Spleen (tissue), 7 donors: ENCODE measurements at regions not wholly inside any gene's neighbourhood (a gene's known extent, or its start where the extent isn't known, plus 50 kb on each side); places are given as distances from the start of the nearest gene placed in this dataset.

Experiments
- POLR2A ChIP-seq, 3 donors: fragments of 450-650 bp; IDR thresholded peaks; one replicate each; pipeline ENCODE4 v1.5.1; 2017; ENCODE audit warnings: antibody characterized with exemption in 3 of 3, mild to moderate bottlenecking in 1 of 3
- POLR2AphosphoS5 ChIP-seq, 3 donors: sonication (generic); formaldehyde crosslinking; IDR thresholded peaks; one replicate each; pipeline ENCODE4 v1.5.1; 2017; ENCODE audit warnings: antibody characterized with exemption in 3 of 3
- TF ChIP-seq, protein P1 (sequence below), 11 experiments: fragments of 200-600 bp in 7 of 11; fragments of 450-650 bp in 4 of 11; sonication (generic) in 4 of 11; IDR thresholded peaks in 8 of 11; conservative IDR thresholded peaks in 3 of 11; 1 replicate in 7 of 11; 2 replicates in 4 of 11; pipeline versions ENCODE4 v1.4.0 to v1.8.0; 2016 to 2021; ENCODE audit warnings: antibody characterized with exemption in 11 of 11, inconsistent platforms in 4 of 11, mild to moderate bottlenecking in 1 of 11
- donor health status: DM: no; HTN: no; CAD: no; lungs with moderate emphysema.
- donor health status: DM: no; HTN: no; CAD: no.
- donor health status: DM: no; HTN: no; CAD: no.

DNA sequence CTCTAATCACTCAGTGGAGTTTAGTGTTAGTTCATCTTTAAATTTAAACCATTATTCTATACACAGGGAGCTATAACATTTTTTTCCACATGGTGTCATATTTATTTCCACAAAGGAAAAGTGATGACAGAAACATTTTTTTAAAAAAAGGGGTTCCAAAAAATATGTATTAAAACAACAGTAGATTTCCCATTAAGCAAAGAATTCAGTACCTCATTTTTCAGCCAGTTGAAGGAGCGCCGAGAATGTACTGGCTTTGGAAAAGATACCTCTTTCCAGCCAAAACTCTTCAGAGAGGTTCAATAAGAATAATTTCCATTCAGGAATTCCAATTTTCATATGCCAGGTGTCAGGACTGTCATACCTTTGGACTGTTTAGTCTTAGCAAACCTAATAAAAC, 250.5 kb upstream of the MEOX2 start:
- TF ChIP-seq, protein P1, sequence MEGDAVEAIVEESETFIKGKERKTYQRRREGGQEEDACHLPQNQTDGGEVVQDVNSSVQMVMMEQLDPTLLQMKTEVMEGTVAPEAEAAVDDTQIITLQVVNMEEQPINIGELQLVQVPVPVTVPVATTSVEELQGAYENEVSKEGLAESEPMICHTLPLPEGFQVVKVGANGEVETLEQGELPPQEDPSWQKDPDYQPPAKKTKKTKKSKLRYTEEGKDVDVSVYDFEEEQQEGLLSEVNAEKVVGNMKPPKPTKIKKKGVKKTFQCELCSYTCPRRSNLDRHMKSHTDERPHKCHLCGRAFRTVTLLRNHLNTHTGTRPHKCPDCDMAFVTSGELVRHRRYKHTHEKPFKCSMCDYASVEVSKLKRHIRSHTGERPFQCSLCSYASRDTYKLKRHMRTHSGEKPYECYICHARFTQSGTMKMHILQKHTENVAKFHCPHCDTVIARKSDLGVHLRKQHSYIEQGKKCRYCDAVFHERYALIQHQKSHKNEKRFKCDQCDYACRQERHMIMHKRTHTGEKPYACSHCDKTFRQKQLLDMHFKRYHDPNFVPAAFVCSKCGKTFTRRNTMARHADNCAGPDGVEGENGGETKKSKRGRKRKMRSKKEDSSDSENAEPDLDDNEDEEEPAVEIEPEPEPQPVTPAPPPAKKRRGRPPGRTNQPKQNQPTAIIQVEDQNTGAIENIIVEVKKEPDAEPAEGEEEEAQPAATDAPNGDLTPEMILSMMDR (IDR thresholded peaks at IDR 0.05 in 8 of 11, conservative IDR thresholded peaks at IDR 0.05 in 3 of 11) = no peak
- no peak for TF ChIP-seq POLR2AphosphoS5 (IDR thresholded peaks at IDR 0.05)
- TF ChIP-seq POLR2A (IDR thresholded peaks at IDR 0.05) = no peak
